ENCODE measurements at regions not wholly inside any gene's neighbourhood (a gene's known extent, or its start where the extent isn't known, plus 50 kb on each side); places are given as distances from the start of the nearest gene placed in this dataset.

GRCh38 chr10:110429301-110429700 lies 68.4 kb upstream of the DUSP5 start:
- Histone ChIP-seq H3K4me3 (ENCODE audit: low read length) (no peak overlapping the region), H3K27ac (ENCODE audit: low read length) (no peak overlapping the region), H3K4me2 (ENCODE audit: low read length) (no peak overlapping the region), H3K9ac (ENCODE audit: low read length) (no peak overlapping the region), H3K9me3 (ENCODE audit: low read length) (no peaks in the 10 kb centered on the region), H3K36me3 (ENCODE audit: insufficient read depth, low read length) (no peaks in the 10 kb centered on the region), H3K27me3 (ENCODE audit: insufficient read depth, low read depth, low read length) (no peaks in the 10 kb centered on the region), H3K9me2 (ENCODE audit: insufficient read depth, low read length) (no peaks in the 10 kb centered on the region), H4K20me1 (ENCODE audit: insufficient read depth) (no peaks in the 10 kb centered on the region), H3F3A (ENCODE audit: insufficient read depth, low read length, poor library complexity, severe bottlenecking) (no peaks in the 10 kb centered on the region), H3K79me2 (replicated peaks; ENCODE audit: insufficient read depth, low read length) (no peaks in the 10 kb centered on the region), H2AFZ (ENCODE audit: low read depth, low read length) (no peak overlapping the region)
- TF ChIP-seq MXI1 (conservative IDR thresholded peaks at IDR 0.05; ENCODE audit: poor library complexity, severe bottlenecking) (no peak), EP300 (conservative IDR thresholded peaks at IDR 0.05; ENCODE audit: poor library complexity, severe bottlenecking) (no peak), REST (IDR thresholded peaks at IDR 0.05; ENCODE audit: borderline replicate concordance) (no peak), TAF1 (IDR thresholded peaks at IDR 0.05; ENCODE audit: low read depth) (no peak), CTCF (IDR thresholded peaks at IDR 0.05; ENCODE audit: poor library complexity, severe bottlenecking) (no peak)

- Histone ChIP-seq H3K4me2 (ENCODE audit: low read length) (no peak overlapping the region), H3K27me3 (ENCODE audit: insufficient read depth, low read depth, low read length) (no peaks in the 10 kb centered on the region), H4K20me1 (ENCODE audit: insufficient read depth) (no peaks in the 10 kb centered on the region), H3K4me3 (ENCODE audit: low read length) (no peak overlapping the region), H2AFZ (ENCODE audit: low read depth, low read length) (no peak overlapping the region), H3F3A (ENCODE audit: insufficient read depth, low read length, poor library complexity, severe bottlenecking) (no peaks in the 10 kb centered on the region), H3K9ac (ENCODE audit: low read length) (no peak overlapping the region), H3K79me2 (replicated peaks; ENCODE audit: insufficient read depth, low read length) (no peaks in the 10 kb centered on the region), H3K9me2 (ENCODE audit: insufficient read depth, low read length) (no peaks in the 10 kb centered on the region), H3K36me3 (ENCODE audit: insufficient read depth, low read length) (no peaks in the 10 kb centered on the region), H3K27ac (ENCODE audit: low read length) (no peak overlapping the region), H3K9me3 (ENCODE audit: low read length) (no peaks in the 10 kb centered on the region)
- TF ChIP-seq RAD21 (conservative IDR thresholded peaks at IDR 0.05) (no peak), CTCF (IDR thresholded peaks at IDR 0.05; ENCODE audit: poor library complexity, severe bottlenecking) (no peak), POLR2AphosphoS5 (IDR thresholded peaks at IDR 0.05) (no peak), SMC3 (conservative IDR thresholded peaks at IDR 0.05; ENCODE audit: poor library complexity) (no peak), EZH2 (IDR thresholded peaks at IDR 0.05; ENCODE audit: borderline replicate concordance, insufficient read depth, low read length, poor library complexity, severe bottlenecking) (no peak), MXI1 (conservative IDR thresholded peaks at IDR 0.05; ENCODE audit: poor library complexity, severe bottlenecking) (no peak)
These were observed 67.1 kb upstream of the DUSP5 start for GRCh38 chr10:110430340-110431273.

All from neural cell (in vitro differentiated cells).